Adrenal gland (tissue), 9 donors: ENCODE measurements at regions not wholly inside any gene's neighbourhood (a gene's known extent, or its start where the extent isn't known, plus 50 kb on each side); places are given as distances from the start of the nearest gene placed in this dataset.

ENCODE experiments used
- DNase-seq, 7 donors: peaks; one replicate each; pipeline ENCODE4 v3.0.0-alpha.2; 2019 to 2020
- H3K27ac ChIP-seq, 5 donors: fragments of 200-600 bp; sonication (generic) in 4 of 5; 1 replicate in 3 of 5; 2 replicates in 2 of 5; pipeline versions ENCODE4 v1.5.1 to v1.8.0; 2016 to 2020; ENCODE audit warnings: mild to moderate bottlenecking in 1 of 5
- H3K27me3 ChIP-seq: fragments of 200-600 bp; 2 replicates; pipeline ENCODE4 v1.8.0; 2021
- H3K36me3 ChIP-seq, 2 donors: fragments of 200-600 bp; replicated peaks in 1 of 2; 1 replicate in 1 of 2; 2 replicates in 1 of 2; pipeline versions ENCODE4 v1.5.1 to v1.8.0; 2018 to 2022
- H3K4me1 ChIP-seq, 2 donors: fragments of 200-600 bp; replicated peaks in 1 of 2; 1 replicate in 1 of 2; 2 replicates in 1 of 2; pipeline versions ENCODE4 v1.5.1 to v1.8.0; 2018 to 2021
- H3K4me3 ChIP-seq, 4 donors: fragments of 200-600 bp; sonication (generic) in 3 of 4; one replicate each; pipeline ENCODE4 v1.5.1; 2016 to 2018
- H3K9me3 ChIP-seq, 3 donors: fragments of 200-600 bp; sonication (generic) in 1 of 3; replicated peaks in 1 of 3; 1 replicate in 2 of 3; 2 replicates in 1 of 3; pipeline versions ENCODE4 v1.5.1 to v1.8.0; 2016 to 2021
- POLR2A ChIP-seq, 2 donors: fragments of 450-650 bp; IDR thresholded peaks; one replicate each; pipeline ENCODE4 v1.6.1; 2017; ENCODE audit warnings: antibody characterized with exemption in 2 of 2, mild to moderate bottlenecking in 2 of 2, moderate library complexity in 1 of 2
- WGBS, 4 donors: extraction: QIAGEN DNeasy Blood & Tissue Kit in 2 of 4; methylation state at CpG; one replicate each; pipeline versions ENCODE4 v1.1.5 to v1.1.7; 2013 to 2017; 5-methylcytosine and 5-hydroxymethylcytosine counted together
- intact Hi-C, 2 donors: fragments of 100-400 bp; cut with DNase I; formaldehyde crosslinking; loops; one replicate each; pipeline versions ENCODE4 v1.14.1 to v1.15.0; 2022 to 2023
- TF ChIP-seq, protein P1 (sequence below), 6 experiments: fragments of 450-650 bp in 4 of 6; fragments of 200-600 bp in 2 of 6; sonication (generic) in 1 of 6; IDR thresholded peaks; 1 replicate in 5 of 6; 2 replicates in 1 of 6; pipeline versions ENCODE4 v1.5.1 to v1.8.0; 2016 to 2021; ENCODE audit warnings: antibody characterized with exemption in 6 of 6, mild to moderate bottlenecking in 2 of 6, moderate library complexity in 1 of 6
- donor health status: healthy with polysubstance abuse.
- donor health status: Bipolar disorder and iron deficiency.
- donor health status: DM: yes; HTN: yes; CAD: no.
- donor health status: DM: no; HTN: no; CAD: no.
- donor health status: DM: no; HTN: no; CAD: no.

DNA sequence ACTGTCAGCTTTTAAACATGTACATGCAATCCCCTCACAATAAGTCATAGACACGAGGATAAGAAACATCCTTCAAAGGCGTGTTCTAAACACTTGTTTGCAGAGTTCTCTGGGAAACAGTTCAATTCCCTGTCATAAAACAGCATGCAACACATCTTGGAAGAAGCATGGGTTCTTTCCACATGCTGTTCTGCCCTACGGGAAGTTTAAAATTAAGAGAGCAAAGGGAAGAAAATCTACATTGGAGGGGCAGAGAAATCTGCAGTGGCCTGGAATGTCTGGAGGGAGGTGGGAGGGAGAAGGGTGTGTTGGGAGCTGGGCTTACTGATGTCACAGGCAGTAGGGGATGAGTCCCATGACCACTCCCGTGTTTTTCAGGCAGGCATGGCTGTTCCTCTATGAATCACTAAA lies 98.3 kb upstream of the SLC2A1 start:
- Histone ChIP-seq H3K27me3 (peaks cover 5% of the 10 kb centered on the region), H3K9me3 (no peaks in the 10 kb centered on the region), H3K4me1 (peaks cover 0 to 9% of the 10 kb centered on the region in 2 donors), H3K27ac (peak overlapping the region in 1 of 5 donors; percentile 36), H3K4me3 (no peak overlapping the region), H3K36me3 (no peaks in the 10 kb centered on the region)
- WGBS, 4 donors, result 51 to 77% (median 59%) methylated on average over 4 of the region's 4 CpGs
- DNase-seq, result no peak
- intact Hi-C loops, result loop anchor here in 1 of 2 donors (5.0 kb wide), 1 partner anchor 140 kb away; no protein-coding TSS in a partner anchor
- no peak for TF ChIP-seq POLR2A (IDR thresholded peaks at IDR 0.05)
- TF ChIP-seq, protein P1, sequence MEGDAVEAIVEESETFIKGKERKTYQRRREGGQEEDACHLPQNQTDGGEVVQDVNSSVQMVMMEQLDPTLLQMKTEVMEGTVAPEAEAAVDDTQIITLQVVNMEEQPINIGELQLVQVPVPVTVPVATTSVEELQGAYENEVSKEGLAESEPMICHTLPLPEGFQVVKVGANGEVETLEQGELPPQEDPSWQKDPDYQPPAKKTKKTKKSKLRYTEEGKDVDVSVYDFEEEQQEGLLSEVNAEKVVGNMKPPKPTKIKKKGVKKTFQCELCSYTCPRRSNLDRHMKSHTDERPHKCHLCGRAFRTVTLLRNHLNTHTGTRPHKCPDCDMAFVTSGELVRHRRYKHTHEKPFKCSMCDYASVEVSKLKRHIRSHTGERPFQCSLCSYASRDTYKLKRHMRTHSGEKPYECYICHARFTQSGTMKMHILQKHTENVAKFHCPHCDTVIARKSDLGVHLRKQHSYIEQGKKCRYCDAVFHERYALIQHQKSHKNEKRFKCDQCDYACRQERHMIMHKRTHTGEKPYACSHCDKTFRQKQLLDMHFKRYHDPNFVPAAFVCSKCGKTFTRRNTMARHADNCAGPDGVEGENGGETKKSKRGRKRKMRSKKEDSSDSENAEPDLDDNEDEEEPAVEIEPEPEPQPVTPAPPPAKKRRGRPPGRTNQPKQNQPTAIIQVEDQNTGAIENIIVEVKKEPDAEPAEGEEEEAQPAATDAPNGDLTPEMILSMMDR (IDR thresholded peaks at IDR 0.05), result no peak

DNA sequence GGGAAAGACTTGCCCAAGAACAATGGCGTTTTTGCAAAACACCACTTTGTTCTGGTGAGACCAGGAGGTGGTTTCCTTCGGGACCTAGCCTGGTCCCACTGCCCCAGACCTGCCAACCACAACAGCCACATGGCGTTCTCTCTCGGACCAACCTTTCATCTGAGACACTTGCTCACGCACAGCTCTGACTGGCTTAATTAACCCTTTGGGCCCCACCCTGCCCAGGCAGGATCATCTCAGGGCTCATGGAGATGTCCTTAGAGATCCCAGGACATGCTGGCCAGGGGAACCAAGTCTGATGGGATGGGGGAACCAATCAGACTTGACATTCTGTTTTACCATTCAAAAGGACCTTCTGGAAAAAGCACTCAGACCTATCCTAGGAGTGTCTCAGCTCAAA lies 97.8 kb upstream of the SLC2A1 start:
- no peaks in the 10 kb centered on the region for H3K36me3 ChIP-seq
- intact Hi-C loops, result loop anchor here in 1 of 2 donors (5.0 kb wide), 1 partner anchor 139 kb away; no protein-coding TSS in a partner anchor
- no peaks in the 10 kb centered on the region for H3K9me3 ChIP-seq
- peaks cover 5% of the 10 kb centered on the region for H3K27me3 ChIP-seq
- WGBS, 4 donors, result 59 to 75% (median 62%) methylated on average over 3 to 5 of the region's 5 CpGs
- no peak for DNase-seq
- H3K27ac ChIP-seq, result no peak overlapping the region
- peaks cover 0 to 9% of the 10 kb centered on the region in 2 donors for H3K4me1 ChIP-seq
- H3K4me3 ChIP-seq, result no peak overlapping the region
- TF ChIP-seq POLR2A (IDR thresholded peaks at IDR 0.05), result no peak
- TF ChIP-seq, protein P1 (IDR thresholded peaks at IDR 0.05), result no peak

DNA sequence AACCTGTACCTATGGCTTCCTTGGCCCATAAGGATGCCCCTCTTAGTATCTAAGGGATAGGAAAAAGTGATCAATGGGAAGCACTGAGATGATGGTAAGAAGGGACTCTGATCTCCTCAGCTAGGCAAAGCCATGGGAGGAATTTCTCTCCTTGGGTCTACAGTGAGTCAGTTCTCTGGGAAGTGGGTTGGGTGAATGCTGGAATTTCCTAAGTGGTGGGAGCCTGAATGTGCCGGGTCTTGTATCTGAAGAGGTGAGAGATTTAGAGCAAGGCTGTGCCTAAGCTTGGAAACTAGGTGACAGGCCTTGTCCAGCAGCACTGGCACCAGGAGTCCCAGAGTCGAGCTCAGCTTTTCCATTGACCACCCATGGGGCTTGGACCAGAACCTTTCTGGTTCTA lies 96.3 kb upstream of the SLC2A1 start:
- Histone ChIP-seq H3K4me1 (peaks cover 0 to 9% of the 10 kb centered on the region in 2 donors), H3K9me3 (no peaks in the 10 kb centered on the region), H3K4me3 (no peak overlapping the region), H3K36me3 (no peaks in the 10 kb centered on the region), H3K27me3 (peaks cover 5% of the 10 kb centered on the region), H3K27ac (no peak overlapping the region)
- intact Hi-C loops, result loop anchor here in 1 of 2 donors (5.0 kb wide), 1 partner anchor 138 kb away; no protein-coding TSS in a partner anchor
- no peak for DNase-seq
- WGBS, 4 donors, result 88 to 90% (median 89%) methylated on average over 2 of the region's 2 CpGs
- TF ChIP-seq, protein P1 (IDR thresholded peaks at IDR 0.05), result no peak
- no peak for TF ChIP-seq POLR2A (IDR thresholded peaks at IDR 0.05)

DNA sequence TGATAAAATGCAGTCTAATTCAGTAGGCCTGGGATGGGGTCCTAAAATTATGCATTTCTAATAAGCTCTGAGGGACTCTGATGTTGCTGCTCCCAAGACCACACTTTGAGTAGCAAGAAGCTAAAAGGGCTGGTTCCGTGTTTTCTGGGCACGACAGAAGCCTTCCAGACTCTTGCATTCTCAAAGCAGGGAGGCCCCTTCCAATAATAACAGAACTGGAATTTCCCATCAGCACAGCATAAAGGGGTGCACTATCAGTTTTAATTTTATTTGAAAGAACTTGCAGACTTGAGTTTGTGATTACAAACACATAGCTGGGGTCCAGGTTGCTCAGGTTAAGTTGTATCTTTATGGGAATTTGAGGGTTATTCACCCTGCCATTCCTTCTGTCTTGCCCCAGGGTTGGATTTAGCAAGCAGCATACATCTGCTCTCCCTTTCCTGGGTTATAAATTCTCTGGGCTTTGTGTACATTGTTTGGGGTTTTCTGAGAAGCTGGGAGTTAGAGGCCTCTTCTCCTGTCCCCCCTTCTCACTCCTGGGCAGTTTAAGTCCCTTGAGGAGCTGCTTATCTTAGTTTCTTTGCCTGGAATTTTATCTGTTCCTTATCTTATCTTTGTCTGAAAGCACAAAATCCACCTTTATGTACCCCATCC lies 94.2 kb upstream of the SLC2A1 start:
- no peaks in the 10 kb centered on the region for H3K27me3 ChIP-seq
- H3K27ac ChIP-seq, result no peak overlapping the region
- TF ChIP-seq POLR2A (IDR thresholded peaks at IDR 0.05), result no peak
- TF ChIP-seq, protein P1 (IDR thresholded peaks at IDR 0.05), result no peak
- H3K36me3 ChIP-seq, result no peaks in the 10 kb centered on the region
- WGBS, 4 donors, result 71 to 79% (median 74%) methylated on average over 2 of the region's 2 CpGs; no CpG with 5 or more reads in 1 of the 4 donors
- H3K9me3 ChIP-seq, result no peaks in the 10 kb centered on the region
- intact Hi-C loops, result no loop called here
- DNase-seq, result no peak
- no peaks in the 10 kb centered on the region for H3K4me1 ChIP-seq
- no peak overlapping the region for H3K4me3 ChIP-seq
